Common myeloid progenitor, CD34-positive (primary cell): ENCODE measurements at regions not wholly inside any gene's neighbourhood (a gene's known extent, or its start where the extent isn't known, plus 50 kb on each side); places are given as distances from the start of the nearest gene placed in this dataset.

ENCODE experiments used
- CTCF ChIA-PET: fragments of 350-600 bp; sonication (Branson Sonifier 250); formaldehyde crosslinking; loops from one replicate; lab custom pipeline; 2021; ENCODE audit warnings: antibody characterized with exemption; lab: Charles Lee
- POLR2A ChIA-PET: fragments of 350-600 bp; sonication (Branson Sonifier 250); formaldehyde crosslinking; loops from one replicate; lab custom pipeline; 2021; ENCODE audit warnings: antibody characterized with exemption; lab: Charles Lee
- DNase-seq, 3 donors: peaks; one replicate each; pipeline versions ENCODE4 v3.0.0 to v3.0.0-alpha.2; 2013
- H3K27ac ChIP-seq, 2 experiments: 1 replicate in 1 of 2; 2 replicates in 1 of 2; pipeline ENCODE4 v1.7.0; 2013; ENCODE audit warnings: inconsistent platforms in 2 of 2, low read length in 2 of 2, mild to moderate bottlenecking in 2 of 2, low read depth in 1 of 2, moderate library complexity in 1 of 2; ENCODE audit not compliant: severe bottlenecking in 2 of 2, insufficient read depth in 1 of 2, poor library complexity in 1 of 2
- H3K27me3 ChIP-seq, 5 experiments: replicated peaks in 2 of 5; 1 replicate in 3 of 5; 2 replicates in 2 of 5; pipeline versions ENCODE4 v1.6.1 to v1.7.0; 2013; ENCODE audit warnings: low read length in 4 of 5, mild to moderate bottlenecking in 2 of 5, moderate library complexity in 2 of 5, inconsistent platforms in 1 of 5; ENCODE audit not compliant: insufficient read depth in 5 of 5, control insufficient read depth in 4 of 5
- H3K36me3 ChIP-seq, 4 experiments: 1 replicate in 2 of 4; 2 replicates in 2 of 4; pipeline versions ENCODE4 v1.6.1 to v1.7.0; 2013; ENCODE audit warnings: low read length in 3 of 4, control low read depth in 1 of 4, mild to moderate bottlenecking in 1 of 4; ENCODE audit not compliant: control insufficient read depth in 4 of 4, insufficient read depth in 4 of 4
- H3K4me1 ChIP-seq, 4 experiments: 1 replicate in 3 of 4; 2 replicates in 1 of 4; pipeline versions ENCODE4 v1.6.1 to v1.7.1; 2013; ENCODE audit warnings: low read length in 3 of 4, mild to moderate bottlenecking in 3 of 4, control low read depth in 1 of 4, inconsistent platforms in 1 of 4, moderate library complexity in 1 of 4; ENCODE audit not compliant: control insufficient read depth in 4 of 4, insufficient read depth in 4 of 4; ENCODE audit errors: control extremely low read depth in 1 of 4
- H3K4me3 ChIP-seq, 7 experiments: 1 replicate in 4 of 7; 2 replicates in 3 of 7; pipeline versions ENCODE4 v1.5.1 to v1.7.0; 2013; ENCODE audit warnings: mild to moderate bottlenecking in 7 of 7, low read length in 6 of 7, moderate library complexity in 6 of 7, inconsistent platforms in 2 of 7, low read depth in 2 of 7, control low read depth in 1 of 7; ENCODE audit not compliant: insufficient read depth in 4 of 7, control insufficient read depth in 1 of 7; ENCODE audit errors: extremely low read depth in 1 of 7
- H3K9me3 ChIP-seq, 5 experiments: 1 replicate in 4 of 5; 2 replicates in 1 of 5; pipeline versions ENCODE4 v1.6.1 to v1.7.1; 2013; ENCODE audit warnings: low read length in 4 of 5, mild to moderate bottlenecking in 2 of 5, inconsistent platforms in 1 of 5, low read depth in 1 of 5, moderate library complexity in 1 of 5; ENCODE audit not compliant: control insufficient read depth in 4 of 5, insufficient read depth in 2 of 5; ENCODE audit errors: control extremely low read depth in 1 of 5
- WGBS: methylation state at CpG from one replicate; pipeline ENCODE4 v1.1.5; 2013; ENCODE audit not compliant: insufficient coverage; 5-methylcytosine and 5-hydroxymethylcytosine counted together

DNA sequence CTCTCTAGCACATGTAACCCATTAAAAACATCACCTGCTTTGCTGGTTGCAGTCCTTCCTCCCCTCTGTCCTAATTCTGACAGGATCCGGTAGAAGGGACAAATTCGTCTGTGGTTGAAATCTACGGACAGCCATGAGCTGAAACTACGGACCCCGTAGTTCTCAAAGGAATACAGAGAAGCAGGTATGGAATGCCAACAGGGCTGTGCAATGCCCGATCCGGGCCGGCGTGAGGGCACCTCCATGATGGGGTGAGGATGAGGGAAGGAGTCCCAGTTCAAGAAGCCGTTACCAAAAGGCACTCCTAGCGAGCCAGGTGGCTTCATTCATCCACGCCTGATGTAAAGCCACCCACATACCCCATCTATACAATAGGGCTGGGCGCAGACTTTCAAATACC lies 160.0 kb upstream of the NSMCE3 start:
- CTCF ChIA-PET, result no interaction called here
- 99% methylated on average over 9 of the region's 13 CpGs for WGBS
- POLR2A ChIA-PET, result no interaction called here

DNA sequence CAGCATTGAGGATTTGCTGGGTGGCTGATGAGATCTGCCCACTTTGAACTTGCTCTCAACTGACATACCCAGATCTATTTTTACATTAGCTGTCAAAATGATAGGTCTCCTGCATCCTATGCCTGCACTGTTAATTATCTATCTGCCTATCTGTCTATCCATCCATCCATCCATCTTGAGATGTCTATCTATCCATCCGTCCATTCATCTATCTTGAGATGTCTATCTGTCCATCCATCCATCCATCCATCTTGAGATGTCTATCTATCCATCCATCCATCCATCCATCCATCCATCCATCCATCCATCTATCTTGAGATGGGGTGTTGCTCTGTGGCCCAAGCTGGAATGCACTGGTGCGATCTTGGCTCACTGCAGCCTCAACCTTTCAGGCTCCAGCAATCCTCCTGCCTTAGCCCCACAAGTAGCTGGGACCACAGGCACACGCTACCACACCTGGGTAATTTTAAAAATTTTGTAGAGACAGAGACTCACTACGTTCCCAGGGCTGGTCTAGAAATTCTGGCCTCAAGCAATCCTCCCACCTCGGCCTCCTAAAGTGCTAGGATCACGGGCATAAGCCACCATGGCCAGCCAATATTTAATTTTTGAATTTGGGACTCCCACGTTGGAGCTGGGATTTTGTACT lies 159.4 kb upstream of the NSMCE3 start:
- POLR2A ChIA-PET, result no interaction called here
- 95% methylated on average over 5 of the region's 7 CpGs for WGBS
- DNase-seq, result no peak

More for the DNA sequence above, 160.0 kb upstream of the NSMCE3 start:
- DNase-seq, result no peak
- Histone ChIP-seq H3K27me3 (no peaks in the 10 kb centered on the region), H3K9me3 (peaks cover 0 to 2% (median 0%) of the 10 kb centered on the region in 5 experiments), H3K4me3 (no peak overlapping the region), H3K36me3 (no peaks in the 10 kb centered on the region), H3K27ac (no peak overlapping the region), H3K4me1 (no peaks in the 10 kb centered on the region)

DNA sequence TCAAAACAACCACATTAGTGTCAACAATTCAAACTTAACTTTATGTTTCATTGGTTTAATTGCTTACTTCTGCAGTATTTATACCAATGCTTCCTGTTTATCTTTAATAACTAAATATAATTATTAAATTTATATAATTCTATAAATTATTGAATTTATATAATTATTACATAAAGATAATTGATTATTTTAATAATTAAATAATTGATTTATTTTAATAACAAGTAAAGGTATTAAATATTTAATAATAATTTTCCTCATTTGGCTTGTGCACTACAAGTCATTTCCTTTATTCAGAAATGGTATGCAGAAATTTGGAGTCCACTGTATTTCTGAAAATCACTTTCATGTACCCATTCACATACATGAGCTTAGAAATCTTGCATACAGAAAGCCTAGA lies 156.2 kb upstream of the NSMCE3 start:
- H3K4me3 ChIP-seq, result no peak overlapping the region
- peaks cover 0 to 6% (median 0%) of the 10 kb centered on the region in 5 experiments for H3K9me3 ChIP-seq
- no peak for DNase-seq
- ChIA-PET POLR2A (no interaction called here), CTCF (no interaction called here)
- H3K27ac ChIP-seq, result no peak overlapping the region
- H3K36me3 ChIP-seq, result no peaks in the 10 kb centered on the region
- H3K27me3 ChIP-seq, result no peaks in the 10 kb centered on the region
- no peaks in the 10 kb centered on the region for H3K4me1 ChIP-seq

More for the DNA sequence above, 159.4 kb upstream of the NSMCE3 start:
- Histone ChIP-seq H3K27ac (no peak overlapping the region), H3K4me3 (no peak overlapping the region), H3K27me3 (no peaks in the 10 kb centered on the region), H3K9me3 (peaks cover 0 to 4% (median 0%) of the 10 kb centered on the region in 5 experiments), H3K4me1 (no peaks in the 10 kb centered on the region), H3K36me3 (no peaks in the 10 kb centered on the region)
- CTCF ChIA-PET, result no interaction called here

DNA sequence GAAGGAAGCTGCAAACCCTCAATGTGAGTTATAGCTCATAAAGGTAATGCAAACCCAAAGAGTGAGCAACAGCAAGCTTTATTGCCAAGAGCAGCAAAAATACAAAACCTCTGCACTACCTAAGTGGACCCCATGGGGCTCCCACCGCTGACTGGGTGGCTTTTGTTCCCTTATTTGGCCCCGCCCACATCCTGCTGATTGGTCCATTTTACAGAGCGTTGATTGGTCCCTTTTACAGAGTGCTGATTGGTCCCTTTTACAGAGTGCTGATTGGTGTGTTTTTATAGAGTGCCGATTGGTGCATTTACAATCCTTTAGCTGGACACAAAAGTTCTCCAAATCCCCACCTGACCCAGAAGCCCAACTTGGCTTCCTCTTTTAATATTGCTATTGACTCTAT lies 154.5 kb upstream of the NSMCE3 start:
- POLR2A ChIA-PET, result no interaction called here

DNA sequence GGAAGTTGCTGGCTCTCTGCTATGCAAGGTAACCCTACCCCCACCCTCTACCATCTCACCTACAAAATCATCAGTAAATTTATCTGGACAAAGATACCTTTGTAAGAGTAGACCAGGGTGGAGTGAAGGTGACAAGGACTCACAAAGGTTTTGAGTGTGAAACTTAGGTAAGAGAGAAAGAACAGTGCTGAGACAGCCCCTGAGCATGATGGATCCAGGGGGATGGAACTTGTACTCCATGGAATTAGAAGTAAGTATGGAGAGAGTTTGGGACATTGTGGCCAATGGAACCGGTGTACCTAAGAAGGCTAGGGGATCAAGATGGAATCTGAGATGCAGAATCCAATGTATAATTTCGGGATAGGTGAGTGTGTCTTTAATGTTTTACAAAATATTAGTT lies 153.0 kb upstream of the NSMCE3 start:
- Histone ChIP-seq H3K27me3 (no peaks in the 10 kb centered on the region), H3K27ac (no peak overlapping the region), H3K4me1 (no peaks in the 10 kb centered on the region), H3K9me3 (peaks cover 0 to 6% (median 0%) of the 10 kb centered on the region in 5 experiments), H3K4me3 (no peak overlapping the region), H3K36me3 (no peaks in the 10 kb centered on the region)
- 100% methylated on average over 1 of the region's 2 CpGs for WGBS
- DNase-seq, result no peak
- ChIA-PET CTCF (no interaction called here), POLR2A (no interaction called here)

More for the DNA sequence above, 154.5 kb upstream of the NSMCE3 start:
- Histone ChIP-seq H3K9me3 (peaks cover 0 to 6% (median 0%) of the 10 kb centered on the region in 5 experiments), H3K27ac (no peak overlapping the region), H3K4me1 (no peaks in the 10 kb centered on the region), H3K36me3 (no peaks in the 10 kb centered on the region), H3K4me3 (no peak overlapping the region), H3K27me3 (no peaks in the 10 kb centered on the region)
- CTCF ChIA-PET, result no interaction called here
- no peak for DNase-seq
- 60% methylated on average over 2 of the region's 4 CpGs for WGBS

DNA sequence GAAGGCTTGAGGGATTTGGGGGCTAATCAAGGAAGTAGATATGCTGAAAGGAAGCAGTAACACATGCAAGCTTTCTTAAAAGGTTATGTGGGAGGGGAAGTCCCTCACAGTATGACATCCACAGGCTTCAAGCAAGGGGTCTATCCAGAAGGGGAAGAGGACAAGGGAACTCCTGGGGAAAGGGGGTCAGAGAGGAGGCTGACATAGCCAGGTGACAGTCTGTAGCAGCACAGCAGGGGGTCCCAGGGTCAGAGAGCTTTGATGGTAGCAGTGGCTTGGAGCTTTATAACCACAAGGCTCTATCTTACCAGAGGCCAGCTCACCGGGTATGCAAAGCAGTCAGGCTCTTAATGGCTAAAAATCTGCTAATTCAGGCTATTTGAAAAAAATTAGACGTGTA lies 150.6 kb upstream of the NSMCE3 start:
- POLR2A ChIA-PET, result no interaction called here

DNA sequence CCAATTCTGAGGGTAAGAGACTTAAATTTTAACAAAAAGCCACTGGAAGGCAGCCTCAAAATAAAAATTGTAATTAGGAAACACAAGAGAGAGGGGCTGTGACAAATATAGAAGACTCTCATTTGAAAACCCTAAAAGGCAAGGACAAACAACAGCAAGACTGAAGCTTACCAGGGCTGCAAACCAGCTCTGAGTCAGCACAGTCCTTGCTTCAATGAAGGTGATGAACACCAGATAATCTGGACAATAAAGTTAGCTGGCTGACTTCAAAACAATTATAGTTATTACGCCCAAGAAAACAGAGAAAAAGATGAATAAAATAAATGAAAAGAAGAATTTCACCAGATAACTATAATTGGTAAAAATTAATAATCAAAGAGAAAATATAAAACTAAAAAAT lies 149.3 kb upstream of the NSMCE3 start:
- POLR2A ChIA-PET, result no interaction called here
- Histone ChIP-seq H3K27ac (no peak overlapping the region), H3K4me1 (no peaks in the 10 kb centered on the region), H3K27me3 (no peaks in the 10 kb centered on the region), H3K36me3 (no peaks in the 10 kb centered on the region), H3K9me3 (peaks cover 0 to 2% (median 0%) of the 10 kb centered on the region in 5 experiments), H3K4me3 (no peak overlapping the region)
- DNase-seq, result no peak
- CTCF ChIA-PET, result no interaction called here
- no CpG with 5 or more reads among the region's 1 CpG for WGBS

More for the DNA sequence above, 150.6 kb upstream of the NSMCE3 start:
- WGBS, result 61% methylated on average over 2 of the region's 2 CpGs
- peaks cover 0 to 4% (median 0%) of the 10 kb centered on the region in 5 experiments for H3K9me3 ChIP-seq
- no peaks in the 10 kb centered on the region for H3K36me3 ChIP-seq
- DNase-seq, result no peak
- no peak overlapping the region for H3K27ac ChIP-seq
- CTCF ChIA-PET, result no interaction called here
- no peak overlapping the region for H3K4me3 ChIP-seq
- H3K27me3 ChIP-seq, result no peaks in the 10 kb centered on the region
- H3K4me1 ChIP-seq, result no peaks in the 10 kb centered on the region
